ENCODE measurements at regions not wholly inside any gene's neighbourhood (a gene's known extent, or its start where the extent isn't known, plus 50 kb on each side); places are given as distances from the start of the nearest gene placed in this dataset.

GRCh38 chr3:187618722-187619121 lies 51.5 kb downstream of the SST start:
- no peak for DNase-seq

DNA sequence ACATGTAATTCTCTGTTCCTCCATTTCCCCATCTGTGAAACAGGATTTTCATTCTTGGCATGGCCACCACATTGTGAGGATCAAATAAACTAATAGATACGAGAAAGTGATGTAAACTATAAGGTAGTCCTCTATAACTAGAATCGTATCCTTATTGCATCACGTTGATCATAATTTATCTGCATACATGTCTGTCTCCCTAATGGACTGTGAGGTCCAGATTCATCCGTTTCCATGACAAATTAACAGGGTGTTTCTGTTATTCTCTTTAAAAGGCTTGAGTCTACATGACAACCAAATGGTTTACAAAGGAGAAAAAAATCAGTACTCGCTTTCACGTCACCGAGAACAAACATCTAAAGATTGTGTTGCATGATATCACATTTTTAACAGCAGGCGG lies 53.0 kb downstream of the SST start:
- DNase-seq: no peak

GRCh38 chr3:187616307-187616972 lies 53.8 kb downstream of the SST start:
- peak; percentile 32 for DNase-seq

DNA sequence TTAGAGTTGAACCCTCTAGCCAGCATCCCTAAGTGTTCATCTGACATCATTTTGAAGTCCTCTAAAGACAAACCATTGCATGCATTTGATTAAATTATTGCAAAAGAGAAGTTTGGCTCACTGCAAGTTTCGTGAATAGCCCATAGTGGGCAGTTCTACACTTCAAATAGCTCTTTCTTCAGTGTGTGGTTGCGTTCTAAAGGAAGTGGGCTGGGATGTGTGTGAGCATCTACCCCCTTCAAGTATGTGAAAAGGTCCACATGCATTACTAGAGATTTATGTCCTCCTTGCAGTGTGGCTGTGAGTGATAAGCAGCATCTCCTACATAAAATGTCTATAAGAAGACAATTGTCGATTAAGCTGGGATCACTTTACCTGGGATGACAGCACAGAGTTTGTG lies 54.6 kb downstream of the SST start:
- DNase-seq: no peak

DNA sequence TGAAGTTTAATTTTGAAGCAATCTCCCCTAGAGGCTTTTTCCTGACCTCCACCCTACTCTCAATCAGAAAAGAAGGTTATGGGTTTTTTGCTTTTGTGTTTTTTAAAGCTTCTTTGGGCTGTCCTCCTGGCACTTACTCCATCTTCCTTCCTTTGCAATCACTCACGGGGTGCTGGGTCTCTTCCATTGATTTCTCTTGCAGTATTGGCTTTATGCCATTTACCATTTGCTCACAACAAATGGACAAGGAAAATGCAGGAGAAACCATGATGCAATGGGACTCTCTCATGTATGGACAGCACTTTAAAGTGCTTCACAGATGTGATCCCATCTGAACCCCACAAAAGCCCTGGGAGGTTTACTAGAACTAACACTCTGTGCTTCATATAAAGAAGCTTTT lies 57.5 kb downstream of the SST start:
- DNase-seq: no peak

DNA sequence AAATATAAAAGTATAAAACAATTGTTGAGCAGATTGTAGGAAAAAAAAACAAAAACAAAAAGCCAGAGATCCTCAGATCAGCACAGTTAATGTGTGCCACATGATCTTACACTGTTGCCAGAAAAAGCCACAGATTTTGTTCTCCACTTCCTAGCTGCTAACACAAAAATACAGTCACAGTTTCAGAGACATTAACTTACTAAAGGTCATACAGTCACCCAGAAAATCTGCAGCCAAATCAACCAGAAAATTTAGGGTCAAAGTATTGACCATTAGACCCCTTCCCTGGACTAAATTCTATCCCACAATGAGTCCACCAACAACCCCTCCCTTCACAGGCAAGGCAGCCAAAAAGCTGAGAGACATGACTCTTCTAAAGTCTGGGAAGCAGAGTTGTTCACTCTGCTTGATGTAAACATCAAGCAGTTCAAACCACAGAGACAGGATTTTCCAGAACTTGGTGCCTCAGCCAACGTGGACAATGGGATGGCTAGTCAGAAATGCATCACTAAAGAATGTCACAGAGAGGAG lies 59.1 kb downstream of the SST start:
- DNase-seq: no peak

GRCh38 chr3:187594272-187594671 lies 75.9 kb downstream of the SST start:
- no peak for DNase-seq

GRCh38 chr3:187593451-187593850 lies 76.7 kb downstream of the SST start:
- no peak for DNase-seq

- no peak for DNase-seq
Observed at GRCh38 chr3:187590861-187591576, 79.2 kb downstream of the SST start.

GRCh38 chr3:187587076-187587475 lies 83.1 kb downstream of the SST start:
- no peak for DNase-seq

GRCh38 chr3:187586226-187586625 lies 84.0 kb downstream of the SST start:
- DNase-seq: no peak

GRCh38 chr3:187572441-187572840 lies 97.8 kb downstream of the SST start:
- no peak for DNase-seq

- no peak for DNase-seq
Observed at GRCh38 chr3:187571701-187572100, 98.5 kb downstream of the SST start.

DNA sequence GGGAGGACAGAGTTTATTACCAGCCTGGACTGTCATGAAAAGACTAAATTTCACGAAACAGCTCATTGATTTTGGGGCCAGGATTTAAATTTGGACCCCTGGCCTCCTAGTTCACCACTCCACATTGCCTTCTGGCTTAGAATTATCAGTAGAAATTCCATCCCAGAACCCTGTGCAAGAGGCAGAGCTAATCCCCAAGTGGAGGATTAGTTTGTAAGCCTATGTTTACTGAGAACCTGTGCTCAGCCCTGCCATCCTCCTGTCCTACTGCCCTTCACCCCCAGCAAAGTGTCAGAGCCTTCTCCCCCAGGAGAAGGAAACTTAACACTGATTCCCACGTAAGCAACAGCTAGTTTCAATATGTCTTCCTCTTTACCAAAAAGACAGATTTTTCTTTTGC lies 99.4 kb downstream of the SST start:
- no peak for DNase-seq

- DNase-seq: no peak
Observed at GRCh38 chr3:187568171-187568570, 102.0 kb downstream of the SST start.

- DNase-seq: no peak
Observed at GRCh38 chr3:187567661-187568121, 102.5 kb downstream of the SST start.

DNA sequence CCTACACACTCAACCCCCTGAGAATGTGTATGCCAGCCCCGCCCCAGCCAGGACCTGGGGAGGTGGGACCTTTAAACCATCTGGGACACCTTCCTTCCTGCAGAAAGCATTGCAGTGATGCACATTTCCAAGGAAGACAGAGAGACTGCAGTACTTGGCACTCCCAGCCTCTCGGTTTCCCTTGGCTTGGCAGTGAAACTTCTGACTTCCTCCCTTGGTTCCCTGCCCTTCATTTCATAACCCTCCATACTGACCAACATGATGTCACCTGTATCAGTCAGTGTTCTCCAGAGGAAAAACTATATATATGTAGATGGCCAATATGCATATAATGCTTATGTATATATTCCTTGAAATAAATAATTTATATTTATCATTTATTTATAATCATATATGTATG lies 103.2 kb downstream of the SST start:
- DNase-seq: no peak

GRCh38 chr3:187565701-187566100 lies 104.5 kb downstream of the SST start:
- DNase-seq: no peak

DNA sequence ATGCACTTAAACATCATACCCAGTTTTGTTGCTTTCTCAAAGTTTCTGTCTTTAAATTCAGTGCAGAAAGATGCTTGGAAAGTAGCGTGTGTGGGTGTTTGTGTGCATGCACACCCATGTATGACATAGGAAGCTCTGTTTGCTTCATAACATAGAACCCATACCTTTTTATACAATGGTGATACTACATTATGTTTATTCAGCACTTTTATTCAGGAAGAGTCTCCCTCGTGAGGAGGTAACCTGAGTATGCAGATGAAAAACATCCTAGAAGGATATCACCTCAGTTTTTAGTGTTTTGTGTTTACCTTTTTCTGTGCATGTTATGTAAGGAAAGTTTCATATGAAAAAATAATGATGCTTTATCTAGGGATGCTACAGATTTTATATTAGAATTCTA lies 111.2 kb downstream of the SST start:
- DNase-seq: no peak

GRCh38 chr3:187551416-187551815 lies 118.8 kb downstream of the SST start:
- no peak for DNase-seq

DNA sequence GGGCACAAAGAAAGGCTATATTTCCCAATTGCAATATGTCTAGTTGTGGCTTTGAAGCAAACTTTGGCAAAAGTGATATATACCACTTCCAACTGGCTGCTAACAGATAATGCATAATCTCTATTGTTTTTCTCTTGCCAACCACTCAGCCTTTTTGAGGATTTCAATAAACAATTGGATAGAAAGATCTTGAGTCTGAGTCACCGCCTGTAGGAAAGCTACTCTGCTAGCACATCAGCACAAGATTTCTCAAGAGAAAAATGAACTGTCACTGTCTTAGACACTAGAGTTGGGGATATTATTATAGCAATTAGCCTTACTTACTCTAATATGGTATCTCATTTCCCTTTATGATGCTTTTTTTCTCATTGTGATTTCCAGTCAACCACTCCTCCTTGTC lies 119.7 kb downstream of the SST start:
- DNase-seq: no peak

GRCh38 chr3:187545366-187545765 lies 124.8 kb downstream of the SST start:
- DNase-seq: no peak

DNA sequence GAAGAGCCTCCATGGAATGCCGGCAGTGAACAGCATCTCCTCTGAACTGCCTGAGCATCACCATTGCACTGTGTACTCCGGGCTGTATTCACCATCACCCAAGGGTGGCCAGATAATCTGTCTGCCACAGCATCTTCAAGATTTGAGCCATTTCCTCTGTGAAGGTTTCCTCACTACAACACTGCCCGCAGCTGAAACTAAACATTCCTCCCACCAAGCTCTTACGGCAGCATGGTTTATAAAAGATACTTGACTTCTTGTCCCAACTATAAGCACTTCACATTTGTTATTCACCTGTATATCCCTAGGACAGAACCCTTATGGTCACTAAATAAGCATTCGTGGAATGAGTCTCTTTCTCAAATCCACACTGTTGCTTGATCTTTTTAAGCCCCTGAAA lies 125.9 kb downstream of the SST start:
- no peak for DNase-seq

DNA sequence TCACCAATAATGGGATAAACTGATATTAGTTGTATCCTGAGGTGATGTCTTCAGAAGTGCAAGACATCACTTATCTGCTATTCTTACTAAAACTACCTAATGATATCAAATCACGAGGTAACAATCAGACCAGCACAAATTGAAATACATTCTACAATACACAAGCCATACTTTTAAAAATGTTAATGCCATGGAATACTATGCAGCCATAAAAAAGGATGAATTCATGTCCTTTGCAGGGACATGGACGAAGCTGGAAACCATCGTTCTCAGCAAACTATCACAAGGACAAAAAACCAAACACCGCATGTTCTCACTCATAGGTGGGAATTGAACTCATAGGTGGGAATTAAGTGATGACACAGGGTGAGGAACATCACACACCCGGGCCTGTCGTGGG lies 129.3 kb downstream of the SST start:
- DNase-seq: no peak

DNA sequence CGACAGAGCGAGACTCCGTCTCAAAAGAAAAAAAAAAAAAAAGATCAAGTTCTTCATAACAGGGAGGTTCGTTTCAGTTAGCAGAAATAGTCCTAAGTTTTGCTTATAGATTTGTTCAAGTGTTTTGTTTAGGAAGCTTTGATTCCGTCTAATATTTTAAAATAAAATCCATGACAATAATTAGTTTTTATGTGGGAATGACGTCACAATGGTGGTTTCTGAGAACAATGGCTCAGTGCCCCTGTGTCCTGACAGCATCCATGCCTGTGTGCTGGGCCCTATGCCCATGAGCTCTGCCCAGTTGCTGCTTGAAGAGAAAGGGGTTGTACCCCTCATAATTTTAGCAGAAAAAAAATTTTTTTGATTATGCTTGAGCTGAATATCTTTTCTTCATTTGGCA lies 134.0 kb downstream of the SST start:
- no peak for DNase-seq

All from activated T-cell treated with anti-CD3 and anti-CD28 coated beads, Interleukin-2, amount 50 U/mL, for 1 hour (primary cell).